Glomerular endothelial cell (primary cell): ENCODE measurements at regions not wholly inside any gene's neighbourhood (a gene's known extent, or its start where the extent isn't known, plus 50 kb on each side); places are given as distances from the start of the nearest gene placed in this dataset.
"Not testable (repeated sequence)": the region's sequence is repeated elsewhere in the genome, so short reads cannot be mapped to it uniquely, and the experiment has no call there.

Experiments
- DNase-seq: peaks from one replicate; pipeline ENCODE4 v3.0.0-alpha.2; 2011; ENCODE audit warnings: low read depth, low spot score; ENCODE audit errors: extremely low read depth

DNA sequence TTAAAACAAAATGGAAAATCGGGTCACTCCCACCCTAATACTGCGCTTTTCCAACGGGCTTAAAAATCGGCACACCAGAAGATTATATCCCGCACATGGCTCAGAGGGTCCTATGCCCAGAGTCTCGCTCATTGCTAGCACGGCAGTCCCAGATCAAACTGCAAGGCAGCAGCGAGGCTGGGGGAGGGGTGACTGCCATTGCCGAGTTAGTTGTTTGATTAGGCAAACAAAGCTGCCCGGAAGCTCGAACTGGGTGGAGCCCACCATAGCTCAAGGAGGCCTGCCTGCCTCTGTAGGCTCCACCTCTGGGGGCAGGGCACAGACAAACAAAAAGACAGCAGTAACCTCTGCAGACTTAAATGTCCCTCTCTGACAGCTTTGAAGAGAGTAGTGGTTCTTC is 100.7 kb upstream of the KLHL1 start:
- DNase-seq, result not testable (repeated sequence)

DNA sequence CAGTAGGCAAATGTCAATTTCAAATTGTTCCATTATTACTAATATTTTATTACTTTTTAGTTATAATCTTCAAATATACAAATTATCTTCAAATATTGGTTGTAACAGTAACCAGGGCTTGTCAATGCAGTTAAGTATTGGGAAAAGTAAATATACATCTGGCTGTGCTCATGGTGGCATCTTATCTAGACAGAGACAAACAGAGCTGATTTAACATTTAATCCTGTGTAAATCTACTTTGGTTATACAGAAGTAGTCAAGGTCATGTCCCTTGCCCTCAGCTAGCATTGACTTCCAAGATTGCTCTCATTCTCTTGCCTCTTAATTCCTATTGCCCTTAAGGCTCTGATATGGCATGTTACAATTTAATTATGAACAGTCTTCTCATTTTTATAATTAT is 98.4 kb upstream of the KLHL1 start:
- no peak for DNase-seq

DNA sequence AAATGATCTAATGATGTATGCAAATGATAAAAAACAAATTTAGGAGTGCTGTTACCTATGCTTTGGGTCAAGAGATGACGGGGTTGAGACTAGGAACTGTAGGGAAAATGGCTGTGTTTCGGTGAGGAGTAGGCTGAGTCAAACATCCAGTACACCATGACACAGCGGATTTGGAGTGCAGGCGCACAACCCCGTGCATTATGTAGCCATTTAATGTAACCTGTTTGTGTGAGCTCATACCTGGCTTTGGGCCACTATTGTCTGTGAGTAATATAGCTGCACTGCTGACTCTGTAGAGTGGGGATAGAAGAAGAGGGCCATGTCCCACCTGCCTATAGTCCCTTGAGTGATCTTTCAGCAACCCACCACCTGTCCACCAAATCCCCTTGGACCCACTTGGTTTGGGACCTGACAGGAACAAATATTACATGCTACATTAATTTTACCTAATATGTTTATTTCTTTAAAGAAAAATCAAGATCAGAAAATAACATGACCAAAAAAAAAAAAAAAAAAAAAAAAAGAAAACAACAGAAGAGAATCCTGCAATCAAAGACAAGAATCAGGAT is 95.5 kb upstream of the KLHL1 start:
- DNase-seq, result no peak

DNA sequence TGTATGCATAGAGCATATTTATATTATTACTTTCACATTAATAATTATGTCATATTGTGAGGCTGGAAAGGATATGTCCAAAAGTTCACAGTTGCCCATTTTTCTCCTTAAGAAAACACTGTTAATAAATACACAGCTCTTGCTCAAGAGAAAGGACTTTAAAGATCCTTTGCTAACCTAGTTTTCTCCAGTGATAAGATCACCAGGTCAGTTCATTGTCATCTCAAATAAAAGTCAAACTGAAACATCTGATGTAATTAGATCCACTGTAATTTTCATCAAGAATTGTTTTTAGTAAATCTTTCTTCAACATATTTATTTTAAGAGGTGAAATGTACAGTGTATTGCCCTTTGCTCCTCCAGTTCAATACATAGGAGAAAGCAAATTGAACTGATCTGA is 82.8 kb upstream of the KLHL1 start:
- DNase-seq, result no peak

DNA sequence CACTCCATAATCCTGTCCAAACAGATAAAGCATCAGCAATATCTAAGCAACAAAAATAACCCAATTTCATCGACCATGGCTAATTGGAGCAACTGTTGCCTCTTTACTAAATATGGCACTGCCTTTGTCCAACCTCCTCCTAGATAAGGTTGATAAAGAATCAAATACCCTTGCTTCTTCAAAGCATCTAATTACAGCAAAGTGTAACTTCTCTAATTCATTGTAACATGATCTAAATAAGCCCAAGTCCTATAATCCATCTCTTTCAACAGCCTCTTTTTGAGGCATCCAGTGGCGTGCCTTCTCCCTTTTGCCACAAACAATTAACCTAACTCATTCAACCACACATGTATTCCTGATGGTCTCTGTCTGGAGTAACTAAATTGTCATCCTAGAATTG is 81.7 kb upstream of the KLHL1 start:
- DNase-seq, result no peak

DNA sequence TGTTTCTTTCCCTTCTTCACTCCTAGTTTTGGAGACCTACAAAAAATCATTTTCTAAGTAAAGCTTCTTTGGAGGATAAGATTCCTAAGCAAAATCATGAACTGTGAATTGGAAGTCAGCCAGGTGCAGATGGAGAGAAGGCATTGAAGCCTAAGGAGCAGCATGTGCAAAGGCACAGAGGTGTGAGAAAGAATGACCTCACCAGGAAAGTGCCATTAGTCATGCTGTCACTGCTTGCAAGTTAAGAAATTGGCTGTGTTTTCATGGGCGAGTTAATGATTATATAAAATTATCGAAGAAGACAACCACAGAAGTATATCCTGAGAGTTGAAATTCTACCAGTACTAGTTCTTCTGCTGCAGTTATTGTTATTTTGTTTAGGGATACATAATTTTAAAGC is 80.3 kb upstream of the KLHL1 start:
- no peak for DNase-seq

DNA sequence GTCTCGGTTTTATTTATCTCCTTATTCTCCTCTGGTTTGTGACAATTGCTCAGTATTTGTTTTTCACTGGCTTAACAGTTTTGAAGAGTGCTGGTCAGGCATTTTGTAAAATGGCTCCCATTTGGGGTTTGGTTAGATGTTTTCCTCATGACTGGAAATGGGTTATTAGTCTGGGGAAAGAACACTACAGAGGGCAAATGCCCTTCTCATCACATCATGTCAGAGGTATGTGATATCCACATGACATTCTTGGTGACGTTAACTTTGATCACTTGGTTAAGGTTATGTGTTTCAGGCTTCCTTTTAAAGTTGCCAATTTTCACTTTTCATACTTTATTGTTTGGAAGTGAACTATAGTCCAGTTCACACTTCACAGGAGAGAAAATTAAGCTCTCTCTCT is 74.8 kb upstream of the KLHL1 start:
- no peak for DNase-seq
